ENCODE measurements at regions not wholly inside any gene's neighbourhood (a gene's known extent, or its start where the extent isn't known, plus 50 kb on each side); places are given as distances from the start of the nearest gene placed in this dataset.

DNA sequence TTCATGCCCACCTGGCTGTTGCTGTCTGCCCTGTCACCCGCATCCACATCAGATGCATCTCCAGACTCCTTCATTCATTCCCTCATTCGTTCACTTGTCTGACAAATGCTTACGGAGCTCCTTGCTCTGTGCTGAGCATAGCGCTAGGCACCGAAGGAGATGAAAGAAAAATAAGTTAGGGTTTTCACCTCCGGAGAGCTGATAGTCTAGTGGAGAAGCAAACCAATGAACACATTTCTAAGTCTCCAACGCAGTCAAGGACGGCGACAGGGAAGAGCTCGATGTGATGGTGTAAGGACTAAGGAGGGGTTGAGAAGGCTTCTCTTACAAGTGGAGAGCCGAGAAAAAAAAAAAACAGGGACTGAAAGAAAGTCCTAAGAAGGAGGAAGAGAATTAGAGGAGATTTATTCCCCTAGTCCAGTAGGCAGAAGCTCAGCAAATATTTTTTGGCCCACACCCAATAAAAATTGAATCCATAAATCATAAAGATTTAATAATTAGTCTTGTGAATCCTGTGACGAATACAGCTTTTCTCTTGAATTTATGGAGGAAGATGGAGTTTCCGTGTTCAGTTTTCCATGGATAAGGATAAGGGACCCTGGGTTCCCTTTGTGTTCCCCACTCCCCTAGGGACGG, 127.2 kb upstream of the DLG1 start:
- no CpG with 5 or more reads among the region's 14 CpGs for WGBS (ENCODE audit: extremely low coverage, insufficient read length, low lambda C conversion rate)

More for the DNA sequence above, 127.2 kb upstream of the DLG1 start:
- Histone ChIP-seq H4K8ac (replicated peaks; ENCODE audit: insufficient read length, low read depth, low read length) (no peak overlapping the region), H3K9me3 (ENCODE audit: control insufficient read depth, low read depth, low read length) (no peaks in the 10 kb centered on the region), H3K4me1 (ENCODE audit: insufficient read depth, low read length) (no peaks in the 10 kb centered on the region), H3K4me2 (ENCODE audit: insufficient read depth, insufficient read length, low read length) (no peak overlapping the region), H3K56ac (ENCODE audit: insufficient read length, low read depth, low read length) (no peak overlapping the region), H3T11ph (ENCODE audit: low read length) (no peak overlapping the region), H2AK5ac (ENCODE audit: insufficient read length, low read length) (no peak overlapping the region), H3K23me2 (ENCODE audit: insufficient read length, low read depth, low read length, poor library complexity, severe bottlenecking) (no peaks in the 10 kb centered on the region), H2BK15ac (ENCODE audit: low read depth, low read length) (no peak overlapping the region), H3K27me3 (ENCODE audit: insufficient read depth, low read length) (no peaks in the 10 kb centered on the region), H3K23ac (ENCODE audit: insufficient read length, low read depth, low read length) (no peak overlapping the region), H4K20me1 (ENCODE audit: control insufficient read depth, insufficient read depth, insufficient read length) (no peaks in the 10 kb centered on the region), H2BK5ac (ENCODE audit: insufficient read length, low read length) (no peak overlapping the region), H4K5ac (ENCODE audit: insufficient read length, low read depth, low read length) (no peak overlapping the region), H3K14ac (ENCODE audit: insufficient read depth, low read length) (no peak overlapping the region), H2AFZ (ENCODE audit: low read length) (no peak overlapping the region), H3K18ac (ENCODE audit: insufficient read length, low read depth, low read length) (no peak overlapping the region), H3K27ac (ENCODE audit: insufficient read length, low read depth, low read length) (no peak overlapping the region), H3K4ac (ENCODE audit: low read depth, low read length) (no peak overlapping the region), H3K79me2 (ENCODE audit: insufficient read depth, low read length) (no peaks in the 10 kb centered on the region), H4K91ac (ENCODE audit: insufficient read length, low read depth, low read length) (no peak overlapping the region), H2BK20ac (ENCODE audit: low read depth, low read length, poor library complexity, severe bottlenecking) (no peak overlapping the region), H2BK120ac (ENCODE audit: low read depth, low read length, poor library complexity, severe bottlenecking) (no peak overlapping the region), H3K9ac (ENCODE audit: extremely low read depth, insufficient read length, low read length) (no peak overlapping the region), H2BK12ac (ENCODE audit: insufficient read length, low read depth, low read length) (no peak overlapping the region), H3K79me1 (ENCODE audit: insufficient read depth, low read depth, low read length, poor library complexity, severe bottlenecking) (no peaks in the 10 kb centered on the region)
- no peak for DNase-seq
- Mint-ChIP-seq H3K4me3 (no peak overlapping the region), H3K4me1 (peaks cover 13 to 15% of the 10 kb centered on the region in 2 experiments), H3K36me3 (ENCODE audit: insufficient read depth in 1 of 3, low read depth in 3 of 3) (no peaks in the 10 kb centered on the region), H3K27me3 (ENCODE audit: low read depth) (peaks cover 13% of the 10 kb centered on the region), H3K27ac (no peak overlapping the region), H3K9me3 (no peaks in the 10 kb centered on the region)
- TF ChIP-seq, protein P1, sequence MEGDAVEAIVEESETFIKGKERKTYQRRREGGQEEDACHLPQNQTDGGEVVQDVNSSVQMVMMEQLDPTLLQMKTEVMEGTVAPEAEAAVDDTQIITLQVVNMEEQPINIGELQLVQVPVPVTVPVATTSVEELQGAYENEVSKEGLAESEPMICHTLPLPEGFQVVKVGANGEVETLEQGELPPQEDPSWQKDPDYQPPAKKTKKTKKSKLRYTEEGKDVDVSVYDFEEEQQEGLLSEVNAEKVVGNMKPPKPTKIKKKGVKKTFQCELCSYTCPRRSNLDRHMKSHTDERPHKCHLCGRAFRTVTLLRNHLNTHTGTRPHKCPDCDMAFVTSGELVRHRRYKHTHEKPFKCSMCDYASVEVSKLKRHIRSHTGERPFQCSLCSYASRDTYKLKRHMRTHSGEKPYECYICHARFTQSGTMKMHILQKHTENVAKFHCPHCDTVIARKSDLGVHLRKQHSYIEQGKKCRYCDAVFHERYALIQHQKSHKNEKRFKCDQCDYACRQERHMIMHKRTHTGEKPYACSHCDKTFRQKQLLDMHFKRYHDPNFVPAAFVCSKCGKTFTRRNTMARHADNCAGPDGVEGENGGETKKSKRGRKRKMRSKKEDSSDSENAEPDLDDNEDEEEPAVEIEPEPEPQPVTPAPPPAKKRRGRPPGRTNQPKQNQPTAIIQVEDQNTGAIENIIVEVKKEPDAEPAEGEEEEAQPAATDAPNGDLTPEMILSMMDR (conservative IDR thresholded peaks at IDR 0.05) = no peak

All from H9 (cell line).